Stimulated activated CD8-positive, alpha-beta memory T cell treated with anti-CD3 and anti-CD28 coated beads, Interleukin-4, amount 100 ng/mL, for 1 hour (primary cell): ENCODE measurements at regions not wholly inside any gene's neighbourhood (a gene's known extent, or its start where the extent isn't known, plus 50 kb on each side); places are given as distances from the start of the nearest gene placed in this dataset.
A peak's percentile ranks its signal among the peaks of the same experiment; 100 is the strongest.
"Not testable (repeated sequence)": the region's sequence is repeated elsewhere in the genome, so short reads cannot be mapped to it uniquely, and the experiment has no call there.

Experiments used
- DNase-seq, 2 donors: peaks; one replicate each; pipeline ENCODE4 v3.0.0-alpha.2; 2020; ENCODE audit warnings: low read depth in 2 of 2, low spot score in 1 of 2

GRCh38 chr2:168300460-168300859 lies 53.1 kb upstream of the STK39 start:
- no peak for DNase-seq

- no peak for DNase-seq
Measured at GRCh38 chr2:168304024-168304681, 56.8 kb upstream of the STK39 start.

GRCh38 chr2:168307379-168307778 lies 60.0 kb upstream of the STK39 start:
- no peak for DNase-seq

GRCh38 chr2:168310580-168310979 lies 63.2 kb upstream of the STK39 start:
- DNase-seq: no peak

GRCh38 chr2:168311261-168311910 lies 64.0 kb upstream of the STK39 start:
- no peak for DNase-seq

DNA sequence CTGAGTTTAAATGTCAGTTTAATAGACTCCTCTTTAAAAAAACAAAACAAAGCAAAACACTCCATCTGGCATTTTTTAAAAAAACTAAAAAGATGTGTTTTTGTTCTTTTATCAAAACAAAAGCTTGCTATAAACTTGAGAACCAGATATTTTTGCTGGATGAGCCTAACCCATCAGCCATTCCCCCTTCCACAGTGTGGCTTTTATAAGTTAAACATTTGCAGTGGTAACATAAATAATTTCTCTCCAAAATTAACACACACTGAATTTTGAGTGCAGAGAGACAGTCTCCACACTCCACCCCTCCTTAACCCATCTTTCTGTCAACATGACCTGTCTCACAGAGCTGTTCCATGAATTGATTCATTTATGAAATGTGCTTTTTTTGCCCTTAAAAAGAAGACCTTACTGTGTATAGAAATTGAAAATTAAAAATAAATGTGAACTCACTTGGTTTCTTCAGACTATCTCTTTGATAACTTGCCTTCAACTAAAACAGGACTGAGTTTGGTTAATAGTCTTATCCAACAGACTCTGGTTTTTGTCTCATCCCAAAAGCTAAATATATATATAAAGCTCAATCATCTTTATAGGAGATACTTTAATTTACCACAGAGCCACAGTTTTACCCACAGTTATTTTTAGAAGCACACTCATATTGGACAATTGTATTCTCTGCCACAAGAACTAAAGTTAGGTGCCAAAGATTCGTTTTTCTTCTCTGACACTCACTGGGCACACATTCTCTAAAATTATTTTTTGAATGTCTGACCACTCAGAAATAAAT lies 64.8 kb upstream of the STK39 start:
- no peak for DNase-seq

DNA sequence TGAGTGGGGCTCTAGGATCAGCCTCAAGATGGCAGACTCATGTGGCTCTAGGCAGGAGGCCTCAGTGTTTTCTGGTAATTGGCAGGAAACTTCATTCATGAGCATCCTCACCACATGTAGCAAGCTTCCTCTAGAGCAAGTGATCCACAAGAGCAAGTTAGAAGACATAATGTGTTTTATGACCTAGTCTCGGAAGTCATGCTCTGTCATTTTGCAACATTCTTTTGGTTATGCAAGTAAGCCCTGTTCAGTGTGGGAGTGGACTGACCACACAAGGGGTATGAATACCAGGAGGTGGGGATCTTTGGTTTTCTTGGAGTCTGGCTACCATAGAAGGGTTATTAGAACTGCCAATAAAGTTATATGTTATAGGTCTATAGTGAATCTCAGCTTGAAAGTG lies 66.8 kb upstream of the STK39 start:
- DNase-seq: no peak

GRCh38 chr2:168315331-168316072 lies 68.1 kb upstream of the STK39 start:
- no peak for DNase-seq

GRCh38 chr2:168316073-168316440 lies 68.7 kb upstream of the STK39 start:
- no peak for DNase-seq

DNA sequence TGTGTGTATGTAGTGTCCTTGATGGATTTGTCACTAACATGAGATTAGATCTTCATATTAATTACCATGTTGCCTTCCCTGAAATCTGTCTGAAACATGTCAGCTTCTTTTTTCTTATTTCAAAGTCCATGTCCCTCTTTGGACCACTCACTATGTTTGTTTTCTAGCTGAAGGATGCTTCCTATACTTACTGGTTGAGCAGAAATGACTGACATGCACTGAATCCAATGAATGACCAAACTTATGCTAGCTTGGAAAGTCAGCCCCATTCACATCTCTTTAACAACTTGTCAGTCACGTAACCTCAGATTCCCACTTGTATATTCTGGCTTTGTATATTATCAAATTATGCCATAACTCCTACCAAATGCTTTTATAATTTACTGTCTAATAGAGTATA lies 69.9 kb upstream of the STK39 start:
- no peak for DNase-seq

DNA sequence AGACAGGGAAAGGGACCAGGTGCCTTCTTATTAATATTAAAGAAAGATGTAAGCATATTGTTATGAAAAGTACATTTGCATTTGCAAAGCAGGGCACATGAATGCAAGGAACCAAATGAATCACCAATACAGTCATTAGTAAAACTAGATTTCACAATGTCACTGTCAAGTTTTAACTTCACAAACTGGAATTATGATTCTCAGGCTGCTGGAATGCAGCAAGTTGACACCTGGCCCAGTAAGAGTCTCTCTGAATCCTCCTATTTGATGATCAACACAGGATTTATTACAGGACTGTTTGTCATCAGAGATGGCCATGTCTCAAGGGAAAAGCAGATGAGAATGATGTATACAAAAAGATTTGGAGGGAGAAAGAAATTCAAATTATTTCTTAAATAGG lies 72.9 kb upstream of the STK39 start:
- no peak for DNase-seq

- no peak for DNase-seq
Measured at GRCh38 chr2:168322325-168323007, 75.1 kb upstream of the STK39 start.

DNA sequence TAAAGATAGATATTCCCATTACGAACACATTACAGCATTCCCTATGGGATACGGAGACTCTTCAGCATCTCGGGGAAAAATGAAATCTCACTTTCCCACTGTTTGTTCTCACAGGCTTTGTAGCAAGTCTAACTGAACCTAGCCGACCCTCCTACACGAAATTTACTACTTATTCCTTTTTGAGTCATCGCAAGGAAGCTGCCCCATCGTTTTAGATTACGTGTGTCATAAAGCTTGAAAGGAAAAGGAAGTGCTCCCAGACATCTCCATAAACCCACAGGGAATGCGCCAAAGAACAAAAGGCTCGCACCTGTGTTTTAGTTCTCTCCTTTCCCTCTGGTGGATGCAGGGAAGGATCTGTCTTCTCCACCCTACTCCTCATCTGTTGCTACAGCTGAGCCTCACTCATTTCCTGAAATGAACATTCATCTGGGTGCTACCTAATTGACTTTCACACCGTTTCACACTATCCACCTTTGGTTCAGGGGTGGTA lies 76.2 kb upstream of the STK39 start:
- no peak for DNase-seq

DNA sequence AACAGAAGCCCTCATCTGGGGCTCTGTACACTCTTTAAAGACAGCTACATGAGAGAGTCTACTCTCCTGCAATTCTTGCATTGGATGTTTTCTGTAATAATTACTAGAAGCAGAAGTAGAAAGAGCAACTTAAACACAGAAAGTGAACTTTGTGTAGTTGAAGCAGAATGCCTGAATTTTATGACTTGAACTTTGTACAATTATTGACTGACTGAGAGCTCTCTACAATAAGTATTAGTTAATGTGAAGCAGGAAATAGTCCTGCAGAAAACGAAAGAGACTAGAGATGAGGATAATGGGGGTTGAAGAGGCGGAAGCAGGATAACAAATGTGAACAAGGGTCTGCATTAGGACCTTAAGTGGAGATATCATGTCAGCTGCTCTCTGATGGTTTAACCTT lies 79.2 kb upstream of the STK39 start:
- DNase-seq: no peak

GRCh38 chr2:168327328-168327727 lies 79.9 kb upstream of the STK39 start:
- no peak for DNase-seq

DNA sequence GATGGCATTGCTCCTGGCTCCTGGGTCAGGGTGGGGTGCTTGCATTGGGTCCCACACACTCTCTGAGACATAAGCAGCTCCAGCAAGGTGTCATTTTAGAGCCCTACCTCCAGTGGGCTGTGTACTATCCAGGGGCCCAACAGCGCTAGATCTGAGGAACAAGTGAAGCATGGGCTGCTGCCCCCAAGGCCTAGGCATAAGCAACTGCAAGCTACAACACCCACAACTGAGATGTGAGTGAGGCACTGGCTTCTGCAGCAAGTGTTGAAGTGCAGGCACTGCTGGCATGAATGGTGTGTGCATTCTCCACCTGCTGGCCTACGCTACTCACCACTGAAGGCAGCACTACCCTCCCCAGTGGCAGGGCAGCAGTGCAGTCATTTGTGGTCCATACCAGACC lies 81.0 kb upstream of the STK39 start:
- DNase-seq: no peak

DNA sequence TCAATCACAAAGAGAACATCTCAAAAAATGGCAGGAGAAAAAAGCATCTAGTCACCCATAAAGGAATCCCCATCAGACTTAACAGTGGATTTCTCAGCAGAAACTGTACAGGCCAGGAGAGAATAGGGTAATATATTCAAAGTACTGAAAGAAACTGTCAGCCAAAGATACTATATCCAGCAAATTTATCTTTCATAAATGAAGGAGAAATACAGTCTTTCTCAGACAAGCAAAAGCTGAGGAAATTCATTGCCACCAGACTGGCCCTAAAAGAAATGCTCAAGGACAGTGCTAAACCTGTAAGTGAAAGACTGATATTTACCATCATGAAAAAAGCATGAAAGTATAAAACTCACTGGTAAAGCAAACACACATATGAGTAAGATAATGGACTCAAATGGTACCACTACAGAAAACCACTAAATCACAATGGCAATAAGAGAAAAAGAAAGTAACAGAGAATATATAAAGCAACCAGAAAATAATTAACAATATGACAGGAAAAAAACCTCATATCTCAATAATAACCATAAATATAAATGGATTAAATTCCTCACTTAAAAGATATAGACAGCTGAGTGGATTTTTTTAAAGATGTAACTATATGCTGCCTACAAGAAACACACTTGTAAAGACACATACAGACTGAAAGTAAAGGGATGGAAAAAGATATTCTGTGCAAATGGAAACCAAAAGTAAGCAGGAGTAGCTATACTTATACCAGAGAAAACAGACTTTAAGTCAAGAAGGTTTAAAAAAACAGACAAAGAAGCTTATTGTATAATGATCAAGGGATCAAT lies 83.4 kb upstream of the STK39 start:
- DNase-seq: no peak

DNA sequence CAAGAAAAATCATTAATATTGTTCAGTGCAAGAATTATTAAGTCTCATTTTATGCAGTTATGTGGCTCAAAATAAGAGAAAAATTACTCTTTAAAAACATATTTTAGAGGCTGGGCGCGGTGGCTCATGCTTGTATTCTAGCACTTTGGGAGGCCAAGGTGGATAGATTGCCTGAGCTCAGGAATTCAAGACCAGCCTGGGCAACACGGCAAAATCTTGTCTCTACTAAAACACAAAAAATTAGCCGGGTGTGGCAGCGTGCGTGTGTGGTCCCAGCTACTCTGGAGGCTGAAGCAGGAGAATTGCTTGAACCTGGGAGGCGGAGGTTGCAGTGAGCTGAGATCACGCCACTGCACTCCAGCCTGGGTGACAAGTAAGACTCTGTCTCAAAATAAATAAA lies 87.9 kb upstream of the STK39 start:
- DNase-seq: not testable (repeated sequence)

- DNase-seq: peak in 1 of 2 donors; percentile 10
Measured at GRCh38 chr2:168336786-168337388, 89.5 kb upstream of the STK39 start.

DNA sequence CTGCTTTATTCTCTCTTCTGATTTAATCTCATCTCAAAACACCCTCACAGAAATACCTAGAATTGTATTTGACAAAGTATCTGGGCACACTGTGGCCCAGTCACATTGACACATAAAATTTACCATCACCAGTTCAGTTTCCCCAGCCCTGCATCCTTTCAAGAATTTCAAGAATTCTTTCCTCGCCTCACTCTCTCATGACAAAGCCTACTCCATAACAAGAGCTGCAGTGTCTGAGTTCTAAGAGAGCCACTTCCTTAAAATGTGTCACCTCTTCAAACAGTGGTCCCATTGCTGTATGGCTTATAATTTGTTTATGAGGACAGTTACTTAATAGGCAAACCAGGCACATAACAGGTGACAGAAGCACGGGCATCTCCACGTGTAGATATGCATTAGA lies 90.9 kb upstream of the STK39 start:
- DNase-seq: no peak
